Central memory CD8-positive, alpha-beta T cell (primary cell): ENCODE measurements at regions not wholly inside any gene's neighbourhood (a gene's known extent, or its start where the extent isn't known, plus 50 kb on each side); places are given as distances from the start of the nearest gene placed in this dataset.

Experiments
- ATAC-seq: fragments of 150-1000 bp; cut with Tn5 transposase; replicated peaks from 2 replicates; pipeline ENCODE4 v1.10.0; 2022; ENCODE audit warnings: mild to moderate bottlenecking, moderate FRiP score, moderate number of reproducible peaks; ENCODE audit not compliant: poor library complexity, severe bottlenecking; ENCODE audit errors: extremely low read depth
- DNase-seq, 2 donors: peaks; one replicate each; pipeline ENCODE4 v3.0.0; 2021; ENCODE audit warnings: low spot score in 2 of 2
- H3K27ac Mint-ChIP-seq: one replicate; pipeline ENCODE4 v1.8.0; 2022; ENCODE audit warnings: low read depth, mild to moderate bottlenecking, moderate library complexity, mixed read lengths
- H3K27me3 Mint-ChIP-seq: one replicate; pipeline ENCODE4 v1.8.0; 2022; ENCODE audit warnings: mixed read lengths
- H3K36me3 Mint-ChIP-seq: one replicate; pipeline ENCODE4 v1.8.0; 2022; ENCODE audit warnings: mild to moderate bottlenecking, moderate library complexity, mixed read lengths; ENCODE audit not compliant: insufficient read depth
- H3K4me1 Mint-ChIP-seq: one replicate; pipeline ENCODE4 v1.8.0; 2022; ENCODE audit warnings: mixed read lengths
- H3K4me3 Mint-ChIP-seq: one replicate; pipeline ENCODE4 v1.8.0; 2022; ENCODE audit warnings: mild to moderate bottlenecking, moderate library complexity, mixed read lengths
- H3K9me3 Mint-ChIP-seq: one replicate; pipeline ENCODE4 v1.8.0; 2022; ENCODE audit warnings: mixed read lengths

DNA sequence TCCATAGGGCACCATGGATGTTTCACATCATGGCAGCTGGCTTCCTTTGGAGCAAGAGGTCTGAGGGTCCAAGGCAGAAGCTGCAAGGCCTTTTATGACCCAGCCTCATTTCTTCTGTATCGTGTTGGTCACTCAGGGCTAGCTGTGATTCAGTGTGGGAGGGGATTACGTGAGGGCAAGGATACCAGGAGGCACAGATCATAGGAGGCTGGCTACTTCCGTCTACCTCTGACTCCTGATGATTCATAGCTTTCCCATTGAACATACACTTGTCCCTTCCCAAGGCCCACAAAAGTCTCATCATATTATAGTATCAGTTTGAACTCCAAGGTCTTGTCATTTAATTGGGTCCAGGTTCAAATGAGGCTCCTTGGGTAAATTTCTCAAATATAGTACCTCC is 135.3 kb upstream of the ZBED5 start:
- Mint-ChIP-seq H3K4me3 (no peak overlapping the region), H3K4me1 (no peaks in the 10 kb centered on the region), H3K36me3 (no peaks in the 10 kb centered on the region), H3K27ac (no peak overlapping the region), H3K27me3 (peaks cover 25% of the 10 kb centered on the region), H3K9me3 (no peaks in the 10 kb centered on the region)
- DNase-seq: no peak
- no peak for ATAC-seq

DNA sequence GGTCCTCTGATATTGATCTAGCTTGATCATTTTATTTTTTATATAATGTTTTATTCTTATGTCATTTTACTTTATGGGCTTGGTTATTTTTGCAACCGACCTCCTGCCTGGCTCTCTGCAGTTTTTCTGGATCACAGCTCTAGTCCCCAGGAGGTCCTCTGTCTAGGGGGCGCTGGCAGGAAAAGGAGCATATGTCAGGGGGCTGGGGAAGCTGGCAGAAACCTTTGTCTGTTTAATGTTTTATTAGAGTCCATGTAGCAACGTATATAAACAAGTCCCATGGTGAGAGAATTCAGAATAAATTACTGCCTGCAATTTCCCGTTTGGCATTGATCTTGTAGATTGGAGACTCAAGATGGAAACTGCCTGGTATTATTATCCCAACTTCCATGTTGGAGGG is 133.5 kb upstream of the ZBED5 start:
- Mint-ChIP-seq H3K9me3 (no peaks in the 10 kb centered on the region), H3K36me3 (no peaks in the 10 kb centered on the region), H3K27ac (no peak overlapping the region), H3K4me1 (no peaks in the 10 kb centered on the region), H3K4me3 (no peak overlapping the region), H3K27me3 (peaks cover 22% of the 10 kb centered on the region)
- ATAC-seq (no peak), DNase-seq (no peak)

DNA sequence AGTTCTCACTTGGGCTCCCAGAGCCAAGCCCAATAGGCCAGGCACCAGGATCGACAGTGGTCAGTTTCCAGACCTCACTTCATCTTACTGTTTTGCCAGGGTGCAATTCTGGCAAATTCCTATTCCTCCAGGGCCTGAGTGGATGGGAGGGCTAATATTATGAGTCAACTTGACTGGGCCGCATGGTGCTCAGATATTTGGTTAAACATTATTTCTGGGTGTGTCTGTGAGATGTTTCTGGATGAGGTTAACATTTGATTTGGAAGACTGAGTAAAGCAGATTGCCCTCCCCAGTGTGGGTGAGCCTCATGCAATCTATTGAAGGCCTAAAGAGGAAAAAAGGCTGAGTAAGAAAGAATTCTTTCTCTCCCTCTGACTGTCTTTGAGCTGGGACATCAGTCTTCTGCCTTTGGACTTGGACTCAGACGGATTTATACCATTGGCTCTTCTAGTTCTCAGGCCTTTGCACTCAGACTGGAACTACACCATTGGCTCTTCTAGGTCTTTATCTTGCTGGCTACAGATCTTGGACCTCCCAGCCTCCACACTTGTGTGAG is 132.9 kb upstream of the ZBED5 start:
- no peaks in the 10 kb centered on the region for H3K9me3 Mint-ChIP-seq
- no peaks in the 10 kb centered on the region for H3K4me1 Mint-ChIP-seq
- H3K36me3 Mint-ChIP-seq: no peaks in the 10 kb centered on the region
- no peak for ATAC-seq
- DNase-seq: no peak
- no peak overlapping the region for H3K4me3 Mint-ChIP-seq
- peaks cover 18% of the 10 kb centered on the region for H3K27me3 Mint-ChIP-seq
- no peak overlapping the region for H3K27ac Mint-ChIP-seq

DNA sequence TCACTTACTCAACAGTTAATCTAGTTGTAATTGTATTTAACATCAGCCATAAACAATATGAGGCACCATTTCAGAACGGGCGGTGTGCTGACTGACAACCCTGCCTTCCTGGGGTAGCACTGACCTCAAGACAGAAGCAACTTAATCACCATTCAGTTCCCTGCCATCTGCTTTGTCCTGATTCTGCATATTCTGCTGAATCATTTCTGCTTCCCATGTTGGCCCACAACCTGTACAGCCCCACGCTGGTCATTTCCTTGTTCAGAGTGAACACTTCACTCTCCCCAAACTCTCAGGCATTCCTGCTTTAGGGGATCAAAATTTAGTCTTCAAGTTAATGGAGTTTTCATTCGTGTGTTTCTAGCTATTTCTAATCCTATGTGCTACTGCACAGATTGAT is 132.3 kb upstream of the ZBED5 start:
- no peaks in the 10 kb centered on the region for H3K36me3 Mint-ChIP-seq
- no peak for ATAC-seq
- DNase-seq: no peak
- no peak overlapping the region for H3K27ac Mint-ChIP-seq
- no peaks in the 10 kb centered on the region for H3K9me3 Mint-ChIP-seq
- H3K4me3 Mint-ChIP-seq: no peak overlapping the region
- peaks cover 12% of the 10 kb centered on the region for H3K27me3 Mint-ChIP-seq
- H3K4me1 Mint-ChIP-seq: no peaks in the 10 kb centered on the region

DNA sequence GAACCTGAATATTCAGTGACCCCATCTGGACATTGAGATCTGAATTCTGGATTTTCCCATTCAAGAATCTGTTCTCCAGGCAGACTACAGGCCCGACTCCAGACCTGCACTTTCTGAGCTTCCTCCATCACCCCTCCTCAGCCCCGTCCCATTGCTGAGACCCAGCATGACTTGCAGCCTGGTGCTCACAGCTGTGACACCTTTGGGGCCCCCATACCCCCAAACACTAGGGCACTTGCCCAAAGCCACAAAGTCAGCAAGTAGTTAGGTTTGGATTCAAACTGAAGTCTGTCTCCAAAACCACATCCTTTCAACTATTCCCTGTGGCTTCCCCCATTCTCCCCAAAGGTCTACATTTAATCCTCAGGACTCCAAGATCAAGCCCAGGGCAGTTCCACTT is 128.2 kb upstream of the ZBED5 start:
- Mint-ChIP-seq H3K27ac (no peak overlapping the region), H3K9me3 (no peaks in the 10 kb centered on the region), H3K27me3 (peaks cover 21% of the 10 kb centered on the region), H3K4me3 (no peak overlapping the region), H3K36me3 (no peaks in the 10 kb centered on the region), H3K4me1 (no peaks in the 10 kb centered on the region)
- DNase-seq (no peak), ATAC-seq (no peak)

DNA sequence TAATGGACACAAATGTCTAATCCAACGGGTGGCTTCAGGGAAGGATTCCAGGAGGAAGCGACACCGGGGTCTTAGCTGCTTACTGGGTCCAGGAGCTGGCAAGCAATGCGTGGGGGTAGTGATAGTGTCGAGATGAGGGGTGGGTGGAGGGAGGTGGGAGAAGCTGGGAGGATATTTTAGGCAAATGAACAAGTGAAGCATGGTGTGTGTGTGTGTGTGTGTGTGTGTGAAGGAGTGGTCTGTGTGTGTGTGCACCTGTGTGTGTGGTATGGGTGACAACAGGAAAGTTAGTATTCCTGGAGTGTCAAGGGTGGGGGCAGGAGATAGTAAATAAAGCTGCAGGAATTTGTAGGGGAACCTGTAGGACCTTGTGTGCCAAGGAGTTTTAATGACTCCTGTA is 126.9 kb upstream of the ZBED5 start:
- no peaks in the 10 kb centered on the region for H3K4me1 Mint-ChIP-seq
- H3K9me3 Mint-ChIP-seq: no peaks in the 10 kb centered on the region
- ATAC-seq (no peak), DNase-seq (no peak)
- no peaks in the 10 kb centered on the region for H3K36me3 Mint-ChIP-seq
- H3K4me3 Mint-ChIP-seq: no peak overlapping the region
- no peak overlapping the region for H3K27ac Mint-ChIP-seq
- H3K27me3 Mint-ChIP-seq: peaks cover 21% of the 10 kb centered on the region

DNA sequence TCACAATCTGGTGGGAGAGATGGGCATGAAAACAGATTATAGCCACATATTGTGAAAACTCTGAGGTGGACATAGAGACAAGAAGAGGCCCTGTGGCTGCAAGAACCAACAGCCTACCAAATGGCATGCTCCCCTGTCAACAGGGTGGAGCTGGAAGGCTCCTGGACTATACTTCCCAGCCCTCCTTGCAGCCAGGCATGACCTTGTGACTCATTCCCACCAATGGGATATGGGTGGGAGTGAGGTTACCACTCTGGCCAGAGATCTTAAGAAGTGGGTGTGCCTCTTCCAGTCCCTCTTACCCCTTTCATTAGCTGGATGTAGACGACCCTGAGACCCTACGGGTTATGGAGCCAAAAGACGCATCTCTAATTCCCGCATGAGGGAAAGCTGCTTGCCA is 126.4 kb upstream of the ZBED5 start:
- ATAC-seq: no peak
- H3K27me3 Mint-ChIP-seq: peaks cover 21% of the 10 kb centered on the region
- no peak overlapping the region for H3K27ac Mint-ChIP-seq
- no peak for DNase-seq
- no peaks in the 10 kb centered on the region for H3K4me1 Mint-ChIP-seq
- no peak overlapping the region for H3K4me3 Mint-ChIP-seq
- H3K36me3 Mint-ChIP-seq: no peaks in the 10 kb centered on the region
- no peaks in the 10 kb centered on the region for H3K9me3 Mint-ChIP-seq

DNA sequence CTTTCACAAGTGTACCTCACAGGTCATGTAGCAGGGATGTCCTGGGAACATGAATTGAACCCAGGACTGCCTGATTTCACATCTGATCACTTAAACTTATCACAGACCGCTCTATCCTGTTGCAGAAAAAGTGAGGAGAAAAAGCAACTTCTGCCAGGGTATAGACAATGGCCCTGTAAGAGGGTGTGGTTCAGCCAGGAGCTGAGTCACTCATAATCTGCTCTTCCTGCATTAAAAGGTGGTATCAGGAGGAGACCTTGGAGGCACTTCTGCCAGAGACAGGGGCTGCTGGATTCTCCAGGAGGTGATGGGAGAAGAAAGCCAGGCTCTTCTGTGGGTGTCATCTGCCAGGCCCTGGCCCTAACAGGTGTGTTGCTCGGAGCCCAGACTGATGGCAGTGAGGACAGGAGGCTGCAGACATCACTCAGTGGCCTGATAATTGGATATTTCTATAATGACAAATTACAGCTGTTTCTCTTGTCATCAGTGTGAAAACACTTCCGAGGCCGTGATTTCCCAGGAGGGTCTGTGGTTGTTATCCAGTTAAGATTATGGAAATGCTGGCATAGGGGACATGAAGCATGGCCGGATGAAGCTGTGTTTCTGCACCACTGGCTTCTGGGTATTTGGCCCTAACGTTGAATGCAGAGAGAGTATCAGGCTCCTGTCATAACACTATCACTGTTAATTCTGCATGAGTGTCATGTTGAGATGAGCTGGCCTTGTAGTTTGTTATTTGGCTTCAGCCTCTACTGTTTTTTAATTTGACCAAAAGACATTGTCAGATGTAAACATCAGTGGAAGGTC is 125.1 kb upstream of the ZBED5 start:
- H3K27me3 Mint-ChIP-seq: peaks cover 21% of the 10 kb centered on the region
- no peak overlapping the region for H3K4me3 Mint-ChIP-seq
- ATAC-seq: no peak
- H3K36me3 Mint-ChIP-seq: no peaks in the 10 kb centered on the region
- DNase-seq: no peak
- H3K9me3 Mint-ChIP-seq: no peaks in the 10 kb centered on the region
- no peak overlapping the region for H3K27ac Mint-ChIP-seq
- no peaks in the 10 kb centered on the region for H3K4me1 Mint-ChIP-seq

DNA sequence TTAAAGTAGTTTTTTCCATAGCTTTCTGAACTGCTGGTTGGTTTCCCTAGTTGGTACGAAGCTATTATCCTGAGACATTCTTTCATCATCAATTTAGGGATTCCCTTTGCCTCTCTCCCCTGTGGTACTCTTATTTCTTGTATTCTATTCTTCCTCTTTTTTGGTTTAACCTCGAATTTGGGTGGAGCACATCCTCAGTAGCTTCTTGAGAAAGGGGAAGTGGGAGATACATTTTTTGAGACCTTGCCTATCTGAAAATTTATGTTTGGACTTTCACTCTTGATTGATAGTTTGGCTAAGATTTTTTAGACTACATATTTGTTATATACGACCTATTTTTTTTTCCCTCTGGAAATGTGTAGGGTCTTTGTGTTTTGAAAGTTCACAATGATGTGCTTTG is 121.7 kb upstream of the ZBED5 start:
- H3K9me3 Mint-ChIP-seq: no peaks in the 10 kb centered on the region
- no peak overlapping the region for H3K4me3 Mint-ChIP-seq
- H3K27me3 Mint-ChIP-seq: peaks cover 15% of the 10 kb centered on the region
- H3K36me3 Mint-ChIP-seq: no peaks in the 10 kb centered on the region
- DNase-seq: no peak
- ATAC-seq: no peak
- no peaks in the 10 kb centered on the region for H3K4me1 Mint-ChIP-seq
- H3K27ac Mint-ChIP-seq: no peak overlapping the region

DNA sequence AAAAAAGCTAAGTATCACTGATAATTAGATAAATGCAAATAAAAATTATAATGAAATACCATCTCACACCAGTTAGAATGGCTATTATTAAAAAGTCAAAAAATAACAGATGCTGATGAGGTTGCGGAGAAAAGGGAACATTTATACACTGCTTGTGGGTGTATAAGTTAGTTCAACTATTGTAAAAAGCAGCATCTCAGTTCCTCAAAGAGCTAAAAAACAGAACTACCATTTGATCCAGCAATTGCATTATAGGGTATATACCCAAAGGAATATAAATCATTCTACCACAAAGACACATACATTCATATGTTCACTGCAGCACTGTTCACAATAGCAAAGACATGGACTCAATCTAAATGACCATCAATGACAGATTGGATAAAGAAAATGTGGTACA is 120.3 kb upstream of the ZBED5 start:
- ATAC-seq: no peak
- H3K9me3 Mint-ChIP-seq: no peaks in the 10 kb centered on the region
- H3K27me3 Mint-ChIP-seq: peaks cover 9% of the 10 kb centered on the region
- DNase-seq: no peak
- no peaks in the 10 kb centered on the region for H3K4me1 Mint-ChIP-seq
- H3K36me3 Mint-ChIP-seq: no peaks in the 10 kb centered on the region
- no peak overlapping the region for H3K27ac Mint-ChIP-seq
- H3K4me3 Mint-ChIP-seq: no peak overlapping the region

DNA sequence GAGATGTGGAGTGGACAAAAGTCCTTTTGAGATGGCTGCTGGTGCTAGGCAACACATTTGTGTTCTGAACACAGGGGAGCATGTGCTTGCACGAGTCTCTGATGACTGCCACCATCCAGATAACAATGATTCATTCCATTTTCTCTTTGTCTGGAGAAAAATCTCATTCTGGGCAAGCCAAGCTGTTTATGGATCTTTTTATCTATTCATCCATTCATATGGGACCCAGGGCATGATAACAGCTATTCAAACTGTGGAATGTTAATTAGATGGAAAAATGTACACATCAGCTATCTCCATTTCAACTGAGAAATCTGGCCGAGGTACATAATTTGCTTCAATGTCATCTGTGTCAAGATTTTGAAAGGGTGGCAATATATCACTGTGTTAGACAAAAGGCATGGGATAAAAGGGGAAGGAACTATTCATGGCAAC is 117.5 kb upstream of the ZBED5 start:
- Mint-ChIP-seq H3K4me1 (no peaks in the 10 kb centered on the region), H3K27ac (no peak overlapping the region), H3K4me3 (no peak overlapping the region), H3K36me3 (no peaks in the 10 kb centered on the region), H3K27me3 (no peaks in the 10 kb centered on the region), H3K9me3 (no peaks in the 10 kb centered on the region)
- no peak for DNase-seq
- ATAC-seq: no peak

DNA sequence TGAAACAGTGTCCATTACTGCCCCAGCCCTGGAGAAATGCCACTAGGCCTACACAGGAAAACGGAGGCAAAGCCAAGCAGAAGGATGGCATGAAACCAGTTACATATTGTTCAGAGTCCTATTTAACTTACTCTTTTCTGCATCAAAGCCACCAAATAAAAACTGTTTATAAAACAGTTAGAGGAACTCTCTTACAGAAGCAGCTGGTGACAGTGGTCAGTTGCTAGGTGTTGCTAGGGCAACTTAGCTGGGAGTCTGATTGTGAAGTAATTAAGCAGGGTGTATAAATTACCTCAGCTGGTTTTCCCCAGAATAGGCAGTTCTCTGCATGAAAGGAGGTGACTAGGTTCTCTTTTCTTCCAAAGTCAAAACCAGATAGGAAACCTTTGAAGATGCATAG is 115.6 kb upstream of the ZBED5 start:
- DNase-seq (no peak), ATAC-seq (no peak)
- Mint-ChIP-seq H3K9me3 (no peaks in the 10 kb centered on the region), H3K27ac (no peak overlapping the region), H3K36me3 (no peaks in the 10 kb centered on the region), H3K4me1 (no peaks in the 10 kb centered on the region), H3K4me3 (no peak overlapping the region), H3K27me3 (peaks cover 7% of the 10 kb centered on the region)

DNA sequence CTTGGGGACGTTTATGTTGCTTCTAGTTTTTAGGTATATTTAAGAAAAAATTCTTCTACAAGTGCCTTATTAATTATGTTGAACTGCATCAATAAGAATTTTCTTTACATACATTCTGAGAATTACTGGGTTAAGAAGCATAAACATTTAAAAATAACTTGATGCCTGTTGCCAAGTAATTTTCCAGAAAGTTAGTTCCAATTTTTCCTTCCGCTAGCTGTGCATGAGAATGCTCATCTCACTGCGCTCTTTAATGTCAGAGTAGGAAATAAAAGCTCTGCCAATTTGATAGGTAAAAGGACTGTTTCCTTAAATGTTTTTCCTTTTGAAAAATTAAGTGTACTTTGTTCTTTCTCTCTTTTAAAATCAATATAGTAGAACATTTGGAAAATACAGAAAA is 113.1 kb upstream of the ZBED5 start:
- Mint-ChIP-seq H3K27me3 (peaks cover 7% of the 10 kb centered on the region), H3K4me3 (no peak overlapping the region), H3K9me3 (no peaks in the 10 kb centered on the region), H3K4me1 (no peaks in the 10 kb centered on the region), H3K36me3 (no peaks in the 10 kb centered on the region), H3K27ac (no peak overlapping the region)
- ATAC-seq (no peak), DNase-seq (no peak)
